Mesendoderm (in vitro differentiated cells): ENCODE measurements at regions not wholly inside any gene's neighbourhood (a gene's known extent, or its start where the extent isn't known, plus 50 kb on each side); places are given as distances from the start of the nearest gene placed in this dataset.

Source experiments
- DNase-seq: peaks from one replicate; pipeline ENCODE4 v3.0.0; 2013
- H2AK5ac ChIP-seq: 2 replicates; pipeline ENCODE4 v1.6.1; 2013; ENCODE audit warnings: low read length, inconsistent platforms
- H2BK120ac ChIP-seq: 2 replicates; pipeline ENCODE4 v1.6.1; 2013; ENCODE audit warnings: low read depth, mild to moderate bottlenecking, low read length, moderate library complexity, mixed read lengths
- H2BK15ac ChIP-seq: replicated peaks from 2 replicates; pipeline ENCODE4 v1.6.1; 2013; ENCODE audit warnings: low read depth, mild to moderate bottlenecking, moderate library complexity
- H2BK5ac ChIP-seq: 2 replicates; pipeline ENCODE4 v1.6.1; 2013; ENCODE audit warnings: low read length, inconsistent platforms
- H3K18ac ChIP-seq: 2 replicates; pipeline ENCODE4 v1.6.1; 2013; ENCODE audit warnings: mild to moderate bottlenecking, low read length, mixed read lengths
- H3K23ac ChIP-seq: one replicate; pipeline ENCODE4 v1.6.1; 2013; ENCODE audit warnings: low read length
- H3K27ac ChIP-seq: 2 replicates; pipeline ENCODE4 v1.5.1; 2013; ENCODE audit warnings: low read depth, mild to moderate bottlenecking, inconsistent platforms, low read length, moderate library complexity
- H3K27me3 ChIP-seq: 2 replicates; pipeline ENCODE4 v1.6.1; 2013; ENCODE audit warnings: low read length, control low read depth, mild to moderate bottlenecking, inconsistent platforms; ENCODE audit not compliant: insufficient read depth, poor library complexity
- H3K36me3 ChIP-seq: 2 replicates; pipeline ENCODE4 v1.6.1; 2013; ENCODE audit warnings: low read length, inconsistent platforms; ENCODE audit not compliant: control insufficient read depth, insufficient read depth
- H3K4ac ChIP-seq: one replicate; pipeline ENCODE4 v1.6.1; 2013; ENCODE audit warnings: low read depth, mild to moderate bottlenecking, low read length, moderate library complexity
- H3K4me1 ChIP-seq: 2 replicates; pipeline ENCODE4 v1.6.1; 2013; ENCODE audit warnings: low read depth, low read length, inconsistent platforms; ENCODE audit not compliant: control insufficient read depth
- H3K4me2 ChIP-seq: 2 replicates; pipeline ENCODE4 v1.6.1; 2013; ENCODE audit warnings: low read length
- H3K4me3 ChIP-seq: 2 replicates; pipeline ENCODE4 v1.5.1; 2013; ENCODE audit warnings: mild to moderate bottlenecking, low read length
- H3K56ac ChIP-seq: one replicate; pipeline ENCODE4 v1.6.1; 2013; ENCODE audit warnings: low read length
- H3K79me1 ChIP-seq: 2 replicates; pipeline ENCODE4 v1.6.1; 2013; ENCODE audit warnings: low read length, inconsistent platforms
- H3K79me2 ChIP-seq: 2 replicates; pipeline ENCODE4 v1.6.1; 2013; ENCODE audit warnings: mild to moderate bottlenecking, low read length; ENCODE audit not compliant: control insufficient read depth, insufficient read depth
- H3K9ac ChIP-seq: 2 replicates; pipeline ENCODE4 v1.6.1; 2013; ENCODE audit warnings: low read length, inconsistent platforms
- H4K5ac ChIP-seq: one replicate; pipeline ENCODE4 v1.6.1; 2013; ENCODE audit warnings: low read length
- H4K8ac ChIP-seq: one replicate; pipeline ENCODE4 v1.6.1; 2013; ENCODE audit warnings: low read depth, mild to moderate bottlenecking, control low read depth, low read length, moderate library complexity
- WGBS: extraction: QIAGEN DNeasy Blood & Tissue Kit; methylation state at CpG from one replicate; pipeline ENCODE4 v1.1.7; 2013; ENCODE audit warnings: low lambda C conversion rate, missing lambda C conversion rate; ENCODE audit not compliant: insufficient coverage; ENCODE audit errors: extremely low coverage; 5-methylcytosine and 5-hydroxymethylcytosine counted together

DNA sequence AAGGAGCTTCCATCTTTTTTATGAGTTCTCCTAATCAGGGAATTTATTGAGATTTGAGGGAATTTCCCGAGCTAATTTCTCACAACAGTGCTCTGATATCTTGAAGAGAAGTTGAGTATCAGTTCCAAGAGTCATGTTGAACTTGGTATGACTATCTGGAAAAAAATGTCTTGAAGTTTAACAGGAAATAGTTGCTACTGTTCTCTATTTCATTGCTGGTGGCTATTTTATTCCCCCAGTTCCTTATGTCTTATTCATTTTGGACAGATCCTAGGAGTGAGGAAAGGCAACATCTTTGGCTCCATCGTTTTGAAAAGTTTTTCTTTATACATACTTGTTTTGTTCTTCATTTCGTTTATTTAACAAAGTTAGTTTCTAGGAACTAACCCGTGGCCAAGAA lies 307.8 kb upstream of the AGTR1 start:
- Histone ChIP-seq H4K8ac (no peak overlapping the region), H3K18ac (no peak overlapping the region), H3K79me2 (no peaks in the 10 kb centered on the region), H3K27ac (no peak overlapping the region), H3K23ac (no peak overlapping the region), H3K4ac (no peak overlapping the region), H3K27me3 (no peaks in the 10 kb centered on the region), H3K56ac (no peak overlapping the region), H4K5ac (no peak overlapping the region), H3K79me1 (no peaks in the 10 kb centered on the region), H3K4me2 (no peak overlapping the region), H2BK120ac (no peak overlapping the region), H3K9ac (no peak overlapping the region), H2BK5ac (no peak overlapping the region), H3K4me1 (no peaks in the 10 kb centered on the region), H2BK15ac (no peak overlapping the region), H3K4me3 (no peak overlapping the region), H3K36me3 (no peaks in the 10 kb centered on the region), H2AK5ac (no peak overlapping the region)
- WGBS, result no CpG with 5 or more reads among the region's 4 CpGs
- DNase-seq, result no peak

DNA sequence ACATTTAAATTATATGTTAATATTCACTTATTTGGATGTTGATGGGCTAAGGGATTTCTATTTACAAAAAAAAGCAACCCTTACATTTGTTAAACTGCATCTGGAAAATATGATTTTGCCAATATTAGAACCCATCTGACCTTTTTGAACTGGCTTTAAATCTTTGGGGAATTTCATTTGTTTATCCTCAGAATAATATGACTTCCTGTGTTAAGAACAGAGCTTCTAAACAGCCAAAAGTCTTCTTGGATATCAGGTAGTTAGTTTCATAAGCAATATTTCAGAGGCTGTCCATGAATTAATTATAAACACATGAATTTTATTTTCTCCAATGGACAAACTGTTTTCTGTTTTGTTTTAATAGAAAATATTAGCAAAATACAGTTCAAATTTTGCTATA lies 301.9 kb upstream of the AGTR1 start:
- Histone ChIP-seq H3K4me3 (no peak overlapping the region), H3K27ac (no peak overlapping the region), H3K18ac (no peak overlapping the region), H3K4me2 (no peak overlapping the region), H2BK5ac (no peak overlapping the region), H2AK5ac (no peak overlapping the region), H4K5ac (no peak overlapping the region), H3K27me3 (no peaks in the 10 kb centered on the region), H3K79me1 (no peaks in the 10 kb centered on the region), H3K36me3 (no peaks in the 10 kb centered on the region), H4K8ac (no peak overlapping the region), H3K4ac (no peak overlapping the region), H3K4me1 (no peaks in the 10 kb centered on the region), H3K23ac (no peak overlapping the region), H3K79me2 (no peaks in the 10 kb centered on the region), H2BK15ac (no peak overlapping the region), H3K56ac (no peak overlapping the region), H2BK120ac (no peak overlapping the region), H3K9ac (no peak overlapping the region)
- no peak for DNase-seq

GRCh38 chr3:148400754-148401153 lies 296.9 kb upstream of the AGTR1 start:
- H2AK5ac ChIP-seq, result no peak overlapping the region
- no peak overlapping the region for H3K4ac ChIP-seq
- no peaks in the 10 kb centered on the region for H3K4me1 ChIP-seq
- H3K79me1 ChIP-seq, result no peaks in the 10 kb centered on the region
- no peak overlapping the region for H3K9ac ChIP-seq
- H3K36me3 ChIP-seq, result no peaks in the 10 kb centered on the region
- H4K5ac ChIP-seq, result no peak overlapping the region
- H3K18ac ChIP-seq, result no peak overlapping the region
- H3K27ac ChIP-seq, result no peak overlapping the region
- no peak overlapping the region for H3K4me2 ChIP-seq
- H3K79me2 ChIP-seq, result no peaks in the 10 kb centered on the region
- no peak overlapping the region for H3K4me3 ChIP-seq
- no peak for DNase-seq
- H3K27me3 ChIP-seq, result no peaks in the 10 kb centered on the region
- H3K23ac ChIP-seq, result no peak overlapping the region
- H3K56ac ChIP-seq, result no peak overlapping the region
- no CpG with 5 or more reads among the region's 1 CpG for WGBS
- H2BK120ac ChIP-seq, result no peak overlapping the region
- no peak overlapping the region for H4K8ac ChIP-seq
- no peak overlapping the region for H2BK15ac ChIP-seq
- no peak overlapping the region for H2BK5ac ChIP-seq

GRCh38 chr3:148408667-148409066 lies 289.0 kb upstream of the AGTR1 start:
- Histone ChIP-seq H3K36me3 (no peaks in the 10 kb centered on the region), H3K4ac (no peak overlapping the region), H3K56ac (no peak overlapping the region), H3K23ac (no peak overlapping the region), H4K5ac (no peak overlapping the region), H4K8ac (no peak overlapping the region), H2BK5ac (no peak overlapping the region), H3K4me2 (no peak overlapping the region), H3K79me2 (no peaks in the 10 kb centered on the region), H3K27ac (no peak overlapping the region), H3K4me1 (no peaks in the 10 kb centered on the region), H3K4me3 (no peak overlapping the region), H3K18ac (no peak overlapping the region), H3K9ac (no peak overlapping the region), H3K79me1 (no peaks in the 10 kb centered on the region), H3K27me3 (no peaks in the 10 kb centered on the region), H2BK120ac (no peak overlapping the region), H2BK15ac (no peak overlapping the region), H2AK5ac (no peak overlapping the region)
- DNase-seq, result peak; percentile 11
- no CpG with 5 or more reads among the region's 3 CpGs for WGBS

DNA sequence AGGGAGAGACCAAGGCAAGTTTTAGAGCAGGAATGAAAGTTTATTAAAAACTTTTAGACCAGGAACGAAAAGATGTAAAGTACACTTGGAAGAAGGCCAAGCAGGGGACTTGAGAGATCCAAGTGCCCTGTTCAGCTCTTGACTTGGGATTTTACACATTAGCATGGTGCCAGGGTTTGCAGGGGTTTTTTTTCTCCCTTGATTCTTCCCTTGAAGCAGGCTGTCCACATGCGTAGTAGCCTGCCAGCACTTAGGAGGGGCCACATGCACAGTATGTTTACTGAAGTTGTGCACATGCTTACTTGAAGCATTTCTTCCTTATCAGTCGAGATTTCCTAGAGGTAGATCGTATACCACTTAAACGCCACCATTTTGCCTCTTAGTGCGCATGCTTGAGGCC lies 277.5 kb upstream of the AGTR1 start:
- DNase-seq, result no peak
- Histone ChIP-seq H3K9ac (no peak overlapping the region), H3K23ac (no peak overlapping the region), H3K4me1 (no peaks in the 10 kb centered on the region), H2BK5ac (no peak overlapping the region), H2AK5ac (no peak overlapping the region), H3K79me2 (no peaks in the 10 kb centered on the region), H3K27ac (no peak overlapping the region), H4K5ac (no peak overlapping the region), H4K8ac (no peak overlapping the region), H3K79me1 (no peaks in the 10 kb centered on the region), H3K36me3 (no peaks in the 10 kb centered on the region), H2BK120ac (no peak overlapping the region), H3K4me2 (no peak overlapping the region), H3K18ac (no peak overlapping the region), H3K4me3 (no peak overlapping the region), H2BK15ac (no peak overlapping the region), H3K56ac (no peak overlapping the region), H3K4ac (no peak overlapping the region), H3K27me3 (no peaks in the 10 kb centered on the region)
- WGBS, result no CpG with 5 or more reads among the region's 6 CpGs

- no peaks in the 10 kb centered on the region for H3K27me3 ChIP-seq
- no peak overlapping the region for H2AK5ac ChIP-seq
- no peak overlapping the region for H3K9ac ChIP-seq
- no peak overlapping the region for H2BK15ac ChIP-seq
- no peak overlapping the region for H2BK120ac ChIP-seq
- no peak overlapping the region for H3K23ac ChIP-seq
- DNase-seq, result no peak
- no peak overlapping the region for H3K4me3 ChIP-seq
- H3K4me1 ChIP-seq, result no peaks in the 10 kb centered on the region
- H3K27ac ChIP-seq, result no peak overlapping the region
- H3K79me1 ChIP-seq, result no peaks in the 10 kb centered on the region
- no peak overlapping the region for H3K56ac ChIP-seq
- H4K5ac ChIP-seq, result no peak overlapping the region
- WGBS, result no CpG with 5 or more reads among the region's 3 CpGs
- H4K8ac ChIP-seq, result no peak overlapping the region
- H3K36me3 ChIP-seq, result no peaks in the 10 kb centered on the region
- no peaks in the 10 kb centered on the region for H3K79me2 ChIP-seq
- H2BK5ac ChIP-seq, result no peak overlapping the region
- H3K4me2 ChIP-seq, result no peak overlapping the region
- no peak overlapping the region for H3K4ac ChIP-seq
- H3K18ac ChIP-seq, result no peak overlapping the region
These were observed 268.7 kb upstream of the AGTR1 start for GRCh38 chr3:148428862-148429605.
